GM10266 (cell line): ENCODE measurements at regions not wholly inside any gene's neighbourhood (a gene's known extent, or its start where the extent isn't known, plus 50 kb on each side); places are given as distances from the start of the nearest gene placed in this dataset.
"Not testable (repeated sequence)": the region's sequence is repeated elsewhere in the genome, so short reads cannot be mapped to it uniquely, and the experiment has no call there.

ENCODE experiments used
- DNase-seq: peaks from one replicate; pipeline ENCODE4 v3.0.0; 2012; ENCODE audit errors: extremely low spot score
- CTCF ChIP-seq: IDR thresholded peaks from 2 replicates; pipeline ENCODE4 v1.5.1; 2012; ENCODE audit warnings: mild to moderate bottlenecking, low read depth; ENCODE audit not compliant: control insufficient read depth, insufficient read depth; ENCODE audit errors: missing control alignments

DNA sequence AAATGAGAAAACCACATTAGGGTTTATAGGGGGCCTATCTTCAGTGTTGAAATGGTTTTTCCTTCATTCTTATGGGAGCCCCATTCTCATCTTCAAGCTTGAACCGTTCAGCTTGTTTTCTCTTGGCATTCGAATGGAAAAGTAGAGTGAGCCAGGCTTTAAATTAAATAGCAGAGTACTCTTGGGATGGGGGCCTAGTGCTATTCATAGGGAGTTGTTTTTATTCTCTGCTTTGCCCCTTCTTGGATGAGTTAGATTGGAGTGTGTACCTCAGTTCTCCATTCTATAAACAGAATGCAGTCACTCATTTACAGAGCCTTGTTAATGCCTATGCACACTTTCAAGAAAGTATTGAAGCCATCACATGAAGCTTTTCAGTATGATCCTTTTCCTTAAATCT lies 127.9 kb downstream of the FAM170A start:
- no peak for TF ChIP-seq CTCF
- DNase-seq = no peak

GRCh38 chr5:119769695-119770693 lies 140.6 kb downstream of the FAM170A start:
- DNase-seq = not testable (repeated sequence)

DNA sequence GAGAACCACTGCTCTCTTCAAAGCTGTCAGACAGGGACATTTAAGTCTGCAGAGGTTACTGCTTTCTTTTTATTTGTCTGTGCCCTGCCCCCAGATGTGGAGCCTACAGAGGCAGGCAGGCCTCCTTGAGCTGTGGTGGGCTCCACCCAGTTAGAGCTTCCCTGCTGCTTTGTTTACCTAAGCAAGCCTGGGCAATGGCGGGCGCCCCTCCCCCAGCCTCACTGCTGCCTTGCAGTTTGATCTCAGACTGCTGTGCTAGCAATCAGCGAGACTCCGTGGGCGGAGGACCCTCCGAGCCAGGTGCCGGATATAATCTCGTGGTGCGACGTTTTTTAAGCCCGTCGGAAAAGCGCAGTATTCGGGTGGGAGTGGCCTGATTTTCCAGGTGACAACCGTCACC lies 150.8 kb downstream of the FAM170A start:
- not testable (repeated sequence) for DNase-seq

GRCh38 chr5:119785057-119785456 lies 155.7 kb downstream of the FAM170A start:
- no peak for TF ChIP-seq CTCF
- DNase-seq = no peak

- no peak for DNase-seq
- TF ChIP-seq CTCF = no peak
Measured at GRCh38 chr5:119789406-119790117, 160.2 kb downstream of the FAM170A start.

- TF ChIP-seq CTCF = no peak
- no peak for DNase-seq
Measured at GRCh38 chr5:119792161-119792799, 162.9 kb downstream of the FAM170A start.

DNA sequence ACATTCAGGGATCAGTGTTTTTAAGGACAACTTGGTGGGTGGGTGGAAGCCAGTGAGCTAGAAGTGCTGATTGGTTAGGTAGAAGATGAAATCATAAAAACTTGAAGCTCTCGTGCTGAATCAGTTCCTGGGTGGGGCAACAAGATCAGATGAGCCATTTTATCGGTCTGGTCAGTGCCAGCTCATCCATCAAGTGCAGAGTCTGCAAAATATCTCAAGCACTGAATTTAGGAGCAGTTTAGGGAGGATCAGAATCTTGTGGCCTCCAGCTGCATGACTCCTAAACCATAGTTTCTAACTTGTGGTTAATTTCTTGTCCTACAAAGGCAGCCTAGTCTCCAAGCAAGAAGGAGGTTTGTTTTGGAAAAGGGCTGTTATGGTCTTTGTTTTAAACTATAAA lies 166.4 kb downstream of the FAM170A start:
- TF ChIP-seq CTCF = no peak
- no peak for DNase-seq

- TF ChIP-seq CTCF = no peak
- no peak for DNase-seq
Measured at GRCh38 chr5:119801570-119801969, 172.2 kb downstream of the FAM170A start.
